T-helper 2 cell treated with Interferon-gamma antibody and Interleukin-4, amounts not matched to agents 5 μg/mL and 100 μg/mL, for 36 hours (primary cell): ENCODE measurements at regions not wholly inside any gene's neighbourhood (a gene's known extent, or its start where the extent isn't known, plus 50 kb on each side); places are given as distances from the start of the nearest gene placed in this dataset.

ENCODE experiments used
- DNase-seq: peaks from one replicate; pipeline ENCODE4 v3.0.0; 2021; ENCODE audit warnings: low spot score
- H3K27ac Mint-ChIP-seq: one replicate; pipeline ENCODE4 v1.8.0; 2021; ENCODE audit warnings: mild to moderate bottlenecking, mixed read lengths
- H3K27me3 Mint-ChIP-seq: one replicate; pipeline ENCODE4 v1.8.0; 2021; ENCODE audit warnings: low read depth, mixed read lengths
- H3K36me3 Mint-ChIP-seq: one replicate; pipeline ENCODE4 v1.8.0; 2021; ENCODE audit warnings: low read depth, mixed read lengths
- H3K4me1 Mint-ChIP-seq: one replicate; pipeline ENCODE4 v1.8.0; 2021; ENCODE audit warnings: low read depth, mixed read lengths
- H3K4me3 Mint-ChIP-seq: one replicate; pipeline ENCODE4 v1.8.0; 2022; ENCODE audit warnings: mild to moderate bottlenecking, moderate library complexity, mixed read lengths
- H3K9me3 Mint-ChIP-seq: one replicate; pipeline ENCODE4 v1.8.0; 2021; ENCODE audit warnings: mixed read lengths

- no peak for DNase-seq
- H3K9me3 Mint-ChIP-seq, result peaks cover 37% of the 10 kb centered on the region
- no peaks in the 10 kb centered on the region for H3K36me3 Mint-ChIP-seq
- no peak overlapping the region for H3K4me3 Mint-ChIP-seq
- no peaks in the 10 kb centered on the region for H3K4me1 Mint-ChIP-seq
- no peak overlapping the region for H3K27ac Mint-ChIP-seq
- H3K27me3 Mint-ChIP-seq, result no peaks in the 10 kb centered on the region
Observed at GRCh38 chr4:115353370-115353769, 239.9 kb upstream of the NDST4 start.

- no peaks in the 10 kb centered on the region for H3K27me3 Mint-ChIP-seq
- peaks cover 3% of the 10 kb centered on the region for H3K9me3 Mint-ChIP-seq
- no peak overlapping the region for H3K4me3 Mint-ChIP-seq
- no peak for DNase-seq
- H3K27ac Mint-ChIP-seq, result no peak overlapping the region
- H3K36me3 Mint-ChIP-seq, result no peaks in the 10 kb centered on the region
- H3K4me1 Mint-ChIP-seq, result no peaks in the 10 kb centered on the region
Observed at GRCh38 chr4:115343171-115343570, 229.8 kb upstream of the NDST4 start.

GRCh38 chr4:115334736-115335411 lies 221.5 kb upstream of the NDST4 start:
- no peaks in the 10 kb centered on the region for H3K27me3 Mint-ChIP-seq
- no peaks in the 10 kb centered on the region for H3K36me3 Mint-ChIP-seq
- no peak overlapping the region for H3K27ac Mint-ChIP-seq
- H3K4me1 Mint-ChIP-seq, result no peaks in the 10 kb centered on the region
- no peak for DNase-seq
- peaks cover 3% of the 10 kb centered on the region for H3K9me3 Mint-ChIP-seq
- H3K4me3 Mint-ChIP-seq, result no peak overlapping the region

- no peak for DNase-seq
- Mint-ChIP-seq H3K27me3 (no peaks in the 10 kb centered on the region), H3K36me3 (no peaks in the 10 kb centered on the region), H3K27ac (no peak overlapping the region), H3K9me3 (no peaks in the 10 kb centered on the region), H3K4me1 (no peaks in the 10 kb centered on the region), H3K4me3 (no peak overlapping the region)
Observed at GRCh38 chr4:115332078-115332477, 218.7 kb upstream of the NDST4 start.

GRCh38 chr4:115331241-115331640 lies 217.8 kb upstream of the NDST4 start:
- no peaks in the 10 kb centered on the region for H3K27me3 Mint-ChIP-seq
- H3K36me3 Mint-ChIP-seq, result no peaks in the 10 kb centered on the region
- no peak overlapping the region for H3K4me3 Mint-ChIP-seq
- no peaks in the 10 kb centered on the region for H3K9me3 Mint-ChIP-seq
- DNase-seq, result no peak
- no peaks in the 10 kb centered on the region for H3K4me1 Mint-ChIP-seq
- H3K27ac Mint-ChIP-seq, result no peak overlapping the region

- no peak overlapping the region for H3K4me3 Mint-ChIP-seq
- no peaks in the 10 kb centered on the region for H3K9me3 Mint-ChIP-seq
- no peaks in the 10 kb centered on the region for H3K4me1 Mint-ChIP-seq
- no peak for DNase-seq
- H3K36me3 Mint-ChIP-seq, result no peaks in the 10 kb centered on the region
- no peaks in the 10 kb centered on the region for H3K27me3 Mint-ChIP-seq
- H3K27ac Mint-ChIP-seq, result no peak overlapping the region
Observed at GRCh38 chr4:115325836-115326235, 212.4 kb upstream of the NDST4 start.

- no peaks in the 10 kb centered on the region for H3K4me1 Mint-ChIP-seq
- no peaks in the 10 kb centered on the region for H3K9me3 Mint-ChIP-seq
- H3K27me3 Mint-ChIP-seq, result no peaks in the 10 kb centered on the region
- no peak overlapping the region for H3K4me3 Mint-ChIP-seq
- no peaks in the 10 kb centered on the region for H3K36me3 Mint-ChIP-seq
- no peak for DNase-seq
- H3K27ac Mint-ChIP-seq, result no peak overlapping the region
Observed at GRCh38 chr4:115323106-115323707, 209.8 kb upstream of the NDST4 start.

- Mint-ChIP-seq H3K36me3 (no peaks in the 10 kb centered on the region), H3K4me3 (no peak overlapping the region), H3K4me1 (no peaks in the 10 kb centered on the region), H3K27ac (no peak overlapping the region), H3K9me3 (no peaks in the 10 kb centered on the region), H3K27me3 (no peaks in the 10 kb centered on the region)
- DNase-seq, result no peak
Observed at GRCh38 chr4:115315182-115315581, 201.8 kb upstream of the NDST4 start.

GRCh38 chr4:115310641-115311040 lies 197.2 kb upstream of the NDST4 start:
- no peak for DNase-seq
- Mint-ChIP-seq H3K9me3 (no peaks in the 10 kb centered on the region), H3K27ac (no peak overlapping the region), H3K4me3 (no peak overlapping the region), H3K36me3 (no peaks in the 10 kb centered on the region), H3K4me1 (no peaks in the 10 kb centered on the region), H3K27me3 (no peaks in the 10 kb centered on the region)

- no peak overlapping the region for H3K27ac Mint-ChIP-seq
Observed at GRCh38 chr4:115294717-115295116, 181.3 kb upstream of the NDST4 start.

GRCh38 chr4:115293093-115293462 lies 179.7 kb upstream of the NDST4 start:
- Mint-ChIP-seq H3K27ac (no peak overlapping the region), H3K4me3 (no peak overlapping the region), H3K9me3 (peaks cover under 1% of the 10 kb centered on the region), H3K27me3 (no peaks in the 10 kb centered on the region), H3K4me1 (peaks cover 2% of the 10 kb centered on the region), H3K36me3 (no peaks in the 10 kb centered on the region)
- DNase-seq, result no peak

More at GRCh38 chr4:115294717-115295116, 181.3 kb upstream of the NDST4 start:
- Mint-ChIP-seq H3K4me3 (no peak overlapping the region), H3K4me1 (peaks cover 2% of the 10 kb centered on the region), H3K36me3 (no peaks in the 10 kb centered on the region), H3K27me3 (no peaks in the 10 kb centered on the region), H3K9me3 (no peaks in the 10 kb centered on the region)
- no peak for DNase-seq

GRCh38 chr4:115292320-115293092 lies 179.1 kb upstream of the NDST4 start:
- Mint-ChIP-seq H3K4me3 (no peak overlapping the region), H3K27ac (no peak overlapping the region), H3K9me3 (peaks cover 6% of the 10 kb centered on the region), H3K4me1 (peaks cover 2% of the 10 kb centered on the region), H3K36me3 (no peaks in the 10 kb centered on the region), H3K27me3 (no peaks in the 10 kb centered on the region)
- no peak for DNase-seq

GRCh38 chr4:115287426-115287825 lies 174.0 kb upstream of the NDST4 start:
- H3K36me3 Mint-ChIP-seq, result no peaks in the 10 kb centered on the region
- H3K4me1 Mint-ChIP-seq, result peaks cover 2% of the 10 kb centered on the region
- H3K4me3 Mint-ChIP-seq, result no peak overlapping the region
- DNase-seq, result no peak
- H3K27ac Mint-ChIP-seq, result no peak overlapping the region
- no peaks in the 10 kb centered on the region for H3K27me3 Mint-ChIP-seq
- peaks cover 7% of the 10 kb centered on the region for H3K9me3 Mint-ChIP-seq

- H3K4me3 Mint-ChIP-seq, result no peak overlapping the region
- peaks cover 2% of the 10 kb centered on the region for H3K36me3 Mint-ChIP-seq
- no peak overlapping the region for H3K27ac Mint-ChIP-seq
- no peaks in the 10 kb centered on the region for H3K27me3 Mint-ChIP-seq
- H3K9me3 Mint-ChIP-seq, result no peaks in the 10 kb centered on the region
- H3K4me1 Mint-ChIP-seq, result peaks cover 11% of the 10 kb centered on the region
- no peak for DNase-seq
Observed at GRCh38 chr4:115279330-115279729, 165.9 kb upstream of the NDST4 start.
